Forelimb muscle (tissue), 1 donor: ENCODE measurements at regions not wholly inside any gene's neighbourhood (a gene's known extent, or its start where the extent isn't known, plus 50 kb on each side); places are given as distances from the start of the nearest gene placed in this dataset.
"Not testable (repeated sequence)": the region's sequence is repeated elsewhere in the genome, so short reads cannot be mapped to it uniquely, and the experiment has no call there.

Experiments used
- DNase-seq: peaks from one replicate; pipeline ENCODE4 v3.0.0-alpha.2; 2013; ENCODE audit warnings: low read depth

GRCh38 chr1:172918478-172918877 is 132.3 kb downstream of the TNFSF18 start:
- no peak for DNase-seq

DNA sequence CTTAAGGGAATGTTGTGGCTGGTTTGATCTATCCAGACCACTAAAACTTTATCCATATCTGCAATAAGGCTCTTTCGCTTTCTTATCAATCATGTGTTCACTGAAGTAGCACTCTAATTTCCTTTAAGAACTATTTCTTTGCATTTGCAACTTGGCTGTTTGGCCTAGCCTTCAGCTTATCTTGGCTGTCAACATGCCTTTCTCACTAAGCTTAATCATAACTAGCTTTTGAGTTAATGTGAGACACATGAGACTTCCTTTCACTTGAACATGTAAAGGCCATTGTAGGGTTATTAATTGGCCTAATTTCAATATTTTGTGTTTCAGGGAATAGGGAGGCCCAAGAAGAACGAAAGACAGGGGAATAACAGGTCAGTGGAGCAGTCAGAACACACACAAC is 124.7 kb downstream of the TNFSF18 start:
- no peak for DNase-seq

GRCh38 chr1:172928412-172928811 is 122.3 kb downstream of the TNFSF18 start:
- no peak for DNase-seq

DNA sequence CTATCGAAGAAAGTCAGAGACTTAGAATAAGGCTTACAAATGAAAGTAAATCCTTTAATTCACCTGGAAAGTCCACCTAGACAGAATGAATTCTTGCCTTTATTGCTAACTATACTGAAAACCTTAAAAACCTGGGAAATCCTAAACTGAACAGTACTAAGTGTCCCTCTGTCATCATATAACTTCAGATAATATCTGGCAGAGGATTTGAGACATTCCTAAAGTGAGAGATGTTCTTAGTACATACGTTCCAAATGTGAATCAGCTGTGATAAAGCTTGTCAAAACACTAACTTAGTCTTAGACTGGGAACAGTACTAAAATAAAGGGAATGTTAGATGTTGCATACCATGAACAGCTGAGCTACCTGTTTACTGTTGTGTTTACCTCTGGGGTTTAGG is 121.7 kb downstream of the TNFSF18 start:
- no peak for DNase-seq

GRCh38 chr1:172930142-172930541 is 120.6 kb downstream of the TNFSF18 start:
- no peak for DNase-seq

- no peak for DNase-seq
Measured at GRCh38 chr1:172931340-172931739, 119.4 kb downstream of the TNFSF18 start.

- DNase-seq, result no peak
Measured at GRCh38 chr1:172931761-172932160, 119.0 kb downstream of the TNFSF18 start.

DNA sequence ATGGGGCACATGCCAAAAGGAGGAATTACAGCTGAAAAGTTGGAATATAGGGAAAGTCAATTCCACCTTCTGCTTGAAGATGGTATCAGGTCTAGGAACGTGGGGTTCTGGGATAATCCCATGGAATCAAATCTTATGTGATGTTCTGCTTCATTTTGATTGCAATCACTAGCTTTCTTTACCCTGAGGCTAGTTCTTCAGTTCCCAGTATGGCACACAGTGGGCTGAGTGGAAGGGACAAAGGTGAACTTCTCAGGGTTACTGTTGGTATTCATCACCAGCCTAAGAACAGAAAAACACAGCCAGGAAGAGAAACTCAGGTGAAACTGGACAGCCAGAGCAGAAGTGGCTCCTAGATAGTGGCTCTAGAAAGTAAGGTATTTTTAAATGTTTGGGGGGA is 117.8 kb downstream of the TNFSF18 start:
- DNase-seq, result no peak

- DNase-seq, result no peak
Measured at GRCh38 chr1:172934417-172934762, 116.4 kb downstream of the TNFSF18 start.

GRCh38 chr1:172935062-172935592 is 115.6 kb downstream of the TNFSF18 start:
- DNase-seq, result no peak

DNA sequence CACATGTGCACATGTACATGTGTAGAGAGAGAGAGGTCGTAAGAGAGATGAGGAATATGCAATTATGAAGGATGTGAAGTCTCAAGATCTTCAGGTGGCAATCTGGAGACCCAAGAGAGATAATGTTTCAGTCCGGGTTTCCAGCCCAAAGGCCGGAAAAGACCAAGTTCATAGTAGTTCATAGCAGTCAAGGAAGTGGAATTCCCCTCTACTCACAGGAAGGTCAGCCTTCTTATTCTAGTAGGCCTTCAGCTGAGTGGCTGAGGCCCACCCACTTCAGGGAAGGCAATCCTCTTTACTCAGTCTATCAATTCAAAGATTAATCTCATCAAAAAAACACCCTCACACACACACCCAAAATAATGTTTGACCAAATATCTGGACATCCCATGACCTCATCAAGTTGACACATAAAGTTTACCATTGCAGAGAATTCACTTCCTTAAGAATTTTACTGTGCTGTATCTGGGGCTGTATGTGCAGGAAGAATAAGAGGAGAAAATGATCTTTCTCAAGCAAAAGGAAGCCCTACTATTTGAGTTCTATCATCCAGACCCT is 114.6 kb downstream of the TNFSF18 start:
- DNase-seq, result no peak

DNA sequence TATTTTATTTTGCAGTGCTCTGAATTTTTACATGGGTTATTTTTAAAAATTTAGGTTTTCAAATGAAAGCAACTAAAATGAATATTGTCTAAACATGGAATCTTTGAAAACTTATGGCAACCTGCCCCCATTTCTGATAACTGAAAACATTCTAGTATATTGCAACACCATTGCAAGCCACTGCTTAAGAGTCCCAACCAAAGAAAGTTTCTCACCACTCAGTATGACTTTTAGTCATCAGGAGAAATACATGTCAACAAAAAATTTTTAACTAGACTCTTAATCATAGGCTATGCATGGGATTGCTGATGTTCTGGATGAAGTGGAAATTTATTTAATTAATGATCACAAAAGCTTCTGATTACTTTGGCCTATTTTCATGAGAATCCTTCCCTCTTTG is 112.1 kb downstream of the TNFSF18 start:
- no peak for DNase-seq

DNA sequence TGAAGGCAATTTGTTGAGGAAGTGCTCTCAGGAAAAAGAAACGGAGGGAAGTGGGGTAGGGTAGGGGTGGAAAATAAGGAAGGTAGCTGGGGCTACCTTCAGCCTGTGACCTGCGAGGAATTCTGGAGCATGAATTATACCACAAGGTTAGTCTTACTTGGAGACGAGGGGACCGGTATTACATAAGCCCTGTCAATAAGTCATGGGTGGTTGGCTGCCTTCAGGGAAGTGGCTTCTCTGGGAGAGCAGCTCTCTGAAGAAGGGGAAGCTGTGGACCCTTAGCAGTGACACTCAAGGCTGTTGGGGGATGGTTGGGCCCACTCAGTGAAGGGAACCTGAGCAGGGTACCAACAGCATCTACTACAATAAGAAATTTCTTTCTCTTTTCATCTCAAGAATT is 111.3 kb downstream of the TNFSF18 start:
- no peak for DNase-seq

GRCh38 chr1:172940174-172940855 is 110.4 kb downstream of the TNFSF18 start:
- no peak for DNase-seq

GRCh38 chr1:172941471-172941870 is 109.3 kb downstream of the TNFSF18 start:
- DNase-seq, result no peak

DNA sequence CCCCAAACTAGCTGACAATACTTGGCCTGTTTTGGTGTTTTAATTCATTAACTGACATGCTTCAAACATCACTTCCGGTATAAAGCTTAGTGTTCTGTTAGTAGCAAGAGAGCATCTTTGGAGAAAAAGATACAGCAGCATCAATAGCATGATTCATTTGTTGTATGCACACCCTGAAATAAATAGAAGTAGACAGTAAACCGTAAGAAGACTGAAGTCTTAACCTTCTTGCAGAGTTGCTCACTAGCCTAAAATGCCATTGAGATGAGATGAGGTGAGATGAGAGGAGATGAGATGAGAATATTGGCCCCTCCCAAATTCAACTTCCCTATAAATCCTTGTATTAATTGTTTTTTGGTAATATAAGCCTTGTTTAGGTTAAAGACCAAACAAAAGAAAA is 108.8 kb downstream of the TNFSF18 start:
- DNase-seq, result no peak

- DNase-seq, result not testable (repeated sequence)
Measured at GRCh38 chr1:172943138-172943537, 107.6 kb downstream of the TNFSF18 start.

DNA sequence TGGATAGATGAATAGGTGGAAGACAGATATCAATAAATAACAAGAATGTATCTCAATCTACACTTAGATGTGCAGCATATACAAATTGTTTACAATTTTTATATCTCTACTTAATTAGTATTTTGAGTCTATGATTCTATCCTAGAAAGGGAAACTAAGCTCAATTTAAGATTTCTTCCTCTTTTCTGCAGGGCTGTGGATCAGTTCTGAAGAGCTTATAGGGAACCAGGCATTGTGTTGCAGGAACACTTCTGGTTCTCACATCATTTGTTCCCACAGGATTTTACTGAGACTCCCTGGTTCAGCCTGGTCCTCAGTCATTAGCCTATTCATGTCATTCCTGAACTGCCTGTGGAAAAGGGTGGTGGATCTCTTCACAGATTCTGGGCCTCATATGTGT is 105.8 kb downstream of the TNFSF18 start:
- DNase-seq, result no peak

GRCh38 chr1:172946814-172947507 is 103.8 kb downstream of the TNFSF18 start:
- no peak for DNase-seq

DNA sequence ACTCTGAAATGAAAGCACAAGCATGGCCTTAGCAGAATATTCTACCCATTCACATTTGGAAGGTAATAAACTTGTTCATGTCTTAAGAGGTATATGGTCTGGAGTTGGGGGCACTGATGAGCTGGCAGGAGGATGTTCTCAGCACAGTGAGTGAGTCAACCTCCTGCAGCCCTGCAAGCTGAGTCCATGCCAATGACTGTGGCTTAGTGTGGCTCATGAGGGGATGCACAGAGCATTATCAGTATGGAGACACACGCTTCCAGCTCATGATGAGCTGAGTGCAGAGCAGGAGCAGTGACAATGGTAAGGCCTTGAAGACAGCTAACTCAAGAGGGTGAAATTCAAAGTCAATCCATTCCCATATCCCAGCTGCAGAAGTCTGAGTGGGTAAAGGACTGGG is 102.3 kb downstream of the TNFSF18 start:
- no peak for DNase-seq

GRCh38 chr1:172949096-172949495 is 101.6 kb downstream of the TNFSF18 start:
- DNase-seq, result no peak

DNA sequence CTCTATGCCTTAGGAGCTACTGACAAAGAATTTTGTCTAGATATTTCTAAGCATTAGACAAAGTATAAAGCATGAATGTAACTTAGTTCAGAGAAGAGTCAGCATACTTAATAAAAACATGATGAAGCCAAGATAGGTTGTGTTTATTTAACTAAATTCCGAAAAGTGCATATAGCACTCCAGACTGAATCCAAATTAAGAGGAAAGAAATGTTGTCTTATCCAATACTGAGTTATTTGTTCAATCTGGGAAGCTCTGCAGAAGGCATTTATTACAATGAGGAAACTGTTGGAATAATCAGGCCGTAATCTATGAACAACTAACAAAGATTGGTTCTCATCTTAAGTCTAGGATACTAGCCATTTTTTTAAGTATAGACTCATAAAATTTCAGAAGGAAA is 100.2 kb downstream of the TNFSF18 start:
- no peak for DNase-seq

DNA sequence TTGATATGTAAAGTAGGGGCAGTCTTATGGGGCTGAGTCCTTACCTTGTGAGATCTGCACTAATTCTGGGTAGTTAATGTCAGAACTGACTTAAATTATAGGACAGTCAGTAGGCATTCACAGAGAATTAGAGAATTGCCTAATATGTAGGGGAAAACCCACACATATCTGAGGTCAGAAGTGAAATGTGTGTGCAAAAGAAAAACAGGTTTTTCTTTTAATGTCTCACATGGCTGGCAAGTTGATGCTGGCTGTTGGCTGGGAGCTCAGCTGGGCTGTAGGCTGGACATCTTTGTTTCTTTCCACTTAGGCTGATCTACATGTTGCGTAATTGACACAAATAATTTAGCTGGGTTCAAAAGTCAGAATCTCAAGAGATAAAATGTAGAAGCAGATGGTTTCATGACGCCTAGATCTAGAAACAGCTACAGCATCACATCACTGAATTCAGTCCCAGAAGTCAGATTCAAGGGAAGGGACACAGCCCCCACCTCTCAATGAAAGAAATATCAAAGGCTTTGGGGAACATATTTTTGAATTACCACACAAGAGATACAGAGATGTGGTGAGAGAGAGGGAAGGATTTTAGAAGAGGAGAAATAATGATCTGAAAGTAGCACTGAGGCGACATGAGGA is 98.9 kb downstream of the TNFSF18 start:
- no peak for DNase-seq
